ENCODE measurements at regions not wholly inside any gene's neighbourhood (a gene's known extent, or its start where the extent isn't known, plus 50 kb on each side); places are given as distances from the start of the nearest gene placed in this dataset.

GRCh38 chr3:118408431-118408830 is 626.2 kb downstream of the IGSF11 start:
- DNase-seq, result no peak

GRCh38 chr3:118412503-118412902 is 622.1 kb downstream of the IGSF11 start:
- DNase-seq, result no peak

- DNase-seq, result no peak
Observed at GRCh38 chr3:118425272-118425837, 609.3 kb downstream of the IGSF11 start.

- DNase-seq, result no peak
Observed at GRCh38 chr3:118433825-118434224, 600.8 kb downstream of the IGSF11 start.

GRCh38 chr3:118435851-118436350 is 598.7 kb downstream of the IGSF11 start:
- DNase-seq, result no peak

- no peak for DNase-seq
Observed at GRCh38 chr3:118436697-118437262, 597.9 kb downstream of the IGSF11 start.

- no peak for DNase-seq
Observed at GRCh38 chr3:118445036-118445435, 589.6 kb downstream of the IGSF11 start.

- no peak for DNase-seq
Observed at GRCh38 chr3:118447339-118447738, 587.3 kb downstream of the IGSF11 start.

GRCh38 chr3:118466795-118467330 is 567.8 kb downstream of the IGSF11 start:
- DNase-seq, result no peak

GRCh38 chr3:118468801-118469200 is 565.8 kb downstream of the IGSF11 start:
- DNase-seq, result no peak

- no peak for DNase-seq
Observed at GRCh38 chr3:118472586-118472985, 562.1 kb downstream of the IGSF11 start.

GRCh38 chr3:118473343-118473742 is 561.3 kb downstream of the IGSF11 start:
- no peak for DNase-seq

- no peak for DNase-seq
Observed at GRCh38 chr3:118476885-118477618, 557.6 kb downstream of the IGSF11 start.

- no peak for DNase-seq
Observed at GRCh38 chr3:118477768-118478167, 556.9 kb downstream of the IGSF11 start.

GRCh38 chr3:118478706-118479276 is 555.9 kb downstream of the IGSF11 start:
- no peak for DNase-seq

GRCh38 chr3:118479376-118479775 is 555.3 kb downstream of the IGSF11 start:
- no peak for DNase-seq

GRCh38 chr3:118480101-118480860 is 554.4 kb downstream of the IGSF11 start:
- DNase-seq, result no peak

GRCh38 chr3:118485693-118486092 is 549.0 kb downstream of the IGSF11 start:
- no peak for DNase-seq

GRCh38 chr3:118487734-118488133 is 546.9 kb downstream of the IGSF11 start:
- DNase-seq, result no peak

- no peak for DNase-seq
Observed at GRCh38 chr3:118488732-118489131, 545.9 kb downstream of the IGSF11 start.

- DNase-seq, result no peak
Observed at GRCh38 chr3:118495206-118495605, 539.4 kb downstream of the IGSF11 start.

GRCh38 chr3:118497274-118497673 is 537.4 kb downstream of the IGSF11 start:
- DNase-seq, result no peak

GRCh38 chr3:118501152-118501551 is 533.5 kb downstream of the IGSF11 start:
- DNase-seq, result no peak
